ENCODE measurements at regions not wholly inside any gene's neighbourhood (a gene's known extent, or its start where the extent isn't known, plus 50 kb on each side); places are given as distances from the start of the nearest gene placed in this dataset.

DNA sequence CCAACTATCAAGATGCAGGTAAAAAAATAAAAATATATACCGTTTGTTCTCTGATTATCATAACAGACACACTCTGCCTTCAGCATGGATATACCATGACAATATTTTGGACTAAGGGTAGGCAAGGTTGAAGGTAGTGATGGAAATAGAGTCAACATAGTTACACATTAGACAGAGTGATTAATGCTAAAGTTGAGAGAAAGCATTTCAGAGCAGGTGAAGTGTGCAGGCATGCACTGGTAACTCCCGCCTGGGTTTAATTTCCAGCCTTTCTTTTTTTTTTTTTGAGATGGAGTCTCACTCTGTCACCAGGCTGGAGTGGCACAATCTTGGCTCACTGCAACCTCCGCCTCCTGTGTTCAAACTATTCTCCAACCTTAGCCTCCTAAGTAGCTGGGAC lies 458.5 kb downstream of the TLR4 start:
- DNase-seq (ENCODE audit: extremely low spot score, insufficient read length, low read depth) (no peak), FAIRE-seq (no peak)

DNA sequence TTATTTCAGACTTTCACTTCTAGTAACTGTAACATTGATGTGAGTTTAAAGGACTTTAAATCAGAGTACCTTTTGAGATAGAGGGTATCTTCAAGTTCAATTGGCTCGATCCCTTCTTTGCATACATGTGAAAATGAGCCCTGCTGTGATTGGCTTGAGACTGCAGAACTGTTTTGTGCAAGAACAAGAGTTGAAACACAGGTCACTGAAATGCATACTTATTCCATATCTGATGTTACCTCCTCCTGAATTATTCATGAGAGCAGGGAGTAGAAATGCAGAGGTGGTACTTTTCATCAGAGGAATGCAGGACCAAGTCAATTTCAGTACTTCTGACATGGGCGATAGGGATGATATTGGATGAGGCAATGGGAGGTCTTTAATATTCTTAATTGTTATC lies 459.5 kb downstream of the TLR4 start:
- FAIRE-seq: no peak
- no peak for DNase-seq (ENCODE audit: extremely low spot score, insufficient read length, low read depth)

DNA sequence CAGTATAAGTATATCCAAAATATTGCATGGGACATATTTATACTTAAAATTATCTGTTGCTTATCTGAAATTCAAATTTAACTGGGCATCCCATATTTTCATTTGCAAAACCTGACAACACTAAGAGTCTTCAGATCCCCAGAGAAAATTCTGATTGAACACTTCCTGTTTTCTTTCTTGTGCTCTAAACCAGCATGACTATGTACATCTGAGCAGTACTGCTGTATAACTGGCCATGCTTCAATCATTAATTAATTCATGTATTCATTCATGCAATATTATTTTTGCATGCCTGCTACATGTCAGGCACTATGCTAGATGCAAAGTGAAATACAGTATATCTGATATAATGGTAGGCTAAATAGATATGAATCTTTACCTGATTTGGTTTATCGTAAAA lies 461.2 kb downstream of the TLR4 start:
- no peak for DNase-seq (ENCODE audit: extremely low spot score, insufficient read length, low read depth)
- FAIRE-seq: no peak

DNA sequence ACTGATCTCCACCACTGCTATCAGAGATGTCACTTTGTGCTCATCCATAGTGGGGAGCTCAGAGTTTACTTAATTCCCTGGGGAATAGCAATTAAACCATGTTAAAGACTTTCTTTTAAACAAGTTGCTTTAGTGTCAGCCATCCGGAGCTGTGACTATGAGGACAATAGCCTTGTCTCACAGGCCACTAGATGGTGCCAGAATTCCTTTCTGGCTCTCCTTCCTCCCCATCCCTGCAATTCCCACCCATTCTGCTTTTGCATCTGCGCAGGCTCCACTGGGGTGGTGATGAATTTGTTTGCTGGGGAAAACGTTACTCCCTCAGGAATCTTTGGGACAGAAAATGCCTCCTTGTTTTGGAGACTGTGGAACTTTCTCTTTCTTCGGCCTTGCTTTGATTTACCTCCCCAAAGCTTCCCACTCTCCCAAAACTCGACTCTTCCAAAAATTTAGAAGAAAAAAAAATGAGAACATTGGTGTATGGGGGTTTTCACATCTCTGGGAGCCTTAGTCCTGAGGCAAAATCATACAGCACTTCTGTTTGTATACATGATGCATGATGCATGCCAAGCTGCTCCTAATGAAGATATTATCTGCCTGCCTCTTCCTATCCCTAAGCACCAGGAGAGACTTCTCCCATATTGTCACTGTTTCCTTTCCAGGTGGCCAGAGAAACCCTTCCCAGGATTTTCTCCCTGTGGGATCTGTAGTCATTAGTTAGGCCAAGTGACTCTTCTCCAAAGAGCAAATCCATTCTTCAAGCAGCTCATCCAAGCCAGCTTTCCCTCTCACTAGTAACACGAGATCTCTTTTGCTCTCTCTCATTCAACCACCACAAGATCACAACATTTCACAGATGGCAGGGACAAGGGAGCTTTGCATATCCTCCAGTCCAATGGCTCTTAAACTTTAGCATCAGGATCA lies 466.1 kb downstream of the TLR4 start:
- FAIRE-seq (peak; percentile 73), DNase-seq (ENCODE audit: extremely low spot score, insufficient read length, low read depth) (no peak)

DNA sequence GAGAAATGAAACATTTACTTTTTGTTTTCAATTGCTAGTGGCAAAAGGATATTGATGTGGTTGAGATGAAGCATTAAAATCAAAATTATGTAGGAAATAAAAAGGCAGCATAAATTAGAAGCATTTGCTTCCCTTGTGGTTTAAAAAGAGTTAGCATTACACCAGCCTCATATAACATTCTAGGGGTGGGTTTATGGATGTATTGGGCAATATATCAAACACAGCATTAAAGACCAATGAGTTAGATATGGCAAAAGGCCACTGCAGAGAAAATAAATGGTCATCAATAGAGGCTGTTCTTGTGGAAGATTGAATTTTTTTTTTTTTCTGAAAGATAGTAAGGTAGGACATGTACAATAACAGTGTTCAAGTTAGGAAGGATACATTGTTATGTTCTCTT lies 473.0 kb downstream of the TLR4 start:
- FAIRE-seq (no peak), DNase-seq (ENCODE audit: extremely low spot score, insufficient read length, low read depth) (no peak)

DNA sequence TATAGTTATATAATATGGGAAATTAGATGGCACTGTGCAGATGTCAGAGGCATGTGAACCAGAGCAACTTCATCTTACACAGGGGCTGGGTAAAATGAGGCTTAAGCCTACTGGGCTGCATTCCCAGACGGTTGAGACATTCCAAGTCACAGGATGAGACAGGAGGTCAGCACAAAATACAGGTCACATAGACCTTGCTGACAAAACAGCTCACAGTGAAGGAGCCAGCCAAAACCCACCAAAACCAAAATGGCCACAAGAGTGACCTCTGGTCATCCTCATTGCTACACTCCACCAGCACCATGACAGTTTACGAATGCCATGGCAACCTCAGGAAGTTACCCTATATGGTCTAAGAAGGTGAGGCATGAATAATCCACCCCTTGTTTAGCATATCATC lies 479.4 kb downstream of the TLR4 start:
- DNase-seq (ENCODE audit: extremely low spot score, insufficient read length, low read depth): no peak
- FAIRE-seq: no peak

DNA sequence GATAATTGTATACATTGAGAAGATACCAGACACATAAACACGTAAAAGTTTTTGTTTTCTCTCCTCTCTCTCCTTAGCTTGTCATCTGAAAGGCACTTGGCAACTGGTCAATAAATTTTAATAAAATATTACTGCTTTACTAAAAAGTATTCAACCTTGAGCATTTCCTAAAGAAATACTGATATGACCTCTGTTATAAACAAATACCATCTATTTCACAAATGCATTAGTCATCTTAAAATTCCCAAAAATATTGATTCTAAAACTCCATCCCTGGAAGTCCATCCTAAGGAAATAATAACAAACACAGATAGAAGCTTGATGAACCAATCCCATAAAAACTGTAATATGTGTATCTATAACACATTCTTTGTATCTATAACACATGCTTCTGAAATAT lies 483.2 kb downstream of the TLR4 start:
- FAIRE-seq (no peak), DNase-seq (ENCODE audit: extremely low spot score, insufficient read length, low read depth) (no peak)

DNA sequence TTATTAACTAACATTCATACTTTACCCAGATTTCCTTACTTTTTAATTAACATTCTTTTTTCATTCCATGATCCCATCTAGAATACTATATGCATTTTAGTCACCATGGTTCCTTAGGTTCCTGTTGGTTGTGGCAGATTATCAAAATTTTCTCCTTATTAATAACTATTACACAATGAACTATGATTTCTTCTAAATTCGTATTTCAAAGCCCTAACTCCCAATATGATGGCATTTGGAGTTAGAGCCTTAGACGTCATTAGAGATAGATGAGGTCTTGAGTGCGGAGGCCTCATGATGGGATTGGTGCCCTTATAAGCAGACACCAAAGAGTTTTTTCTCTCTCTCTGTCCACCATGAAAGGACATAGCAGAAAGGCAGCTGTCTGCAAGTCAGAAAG lies 485.4 kb downstream of the TLR4 start:
- DNase-seq (ENCODE audit: extremely low spot score, insufficient read length, low read depth) (no peak), FAIRE-seq (no peak)

DNA sequence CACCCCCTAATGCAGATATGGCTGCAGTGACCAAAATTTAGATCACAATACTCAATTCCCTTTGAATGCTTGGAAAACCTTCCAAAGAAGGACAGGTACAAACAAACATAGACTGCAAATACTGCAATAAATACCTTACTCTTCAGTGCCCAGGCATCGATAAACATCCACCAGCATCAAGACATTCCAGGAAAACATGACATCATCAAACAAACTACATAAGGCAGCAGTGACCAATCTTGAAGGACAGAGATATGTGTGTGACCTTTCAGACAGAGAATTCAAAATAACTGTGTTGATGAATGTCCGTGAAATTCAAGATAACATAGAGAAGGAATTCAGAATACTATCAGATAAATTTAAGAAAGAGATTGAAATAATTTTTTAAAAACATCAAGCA lies 488.6 kb downstream of the TLR4 start:
- FAIRE-seq (no peak), DNase-seq (ENCODE audit: extremely low spot score, insufficient read length, low read depth) (no peak)

DNA sequence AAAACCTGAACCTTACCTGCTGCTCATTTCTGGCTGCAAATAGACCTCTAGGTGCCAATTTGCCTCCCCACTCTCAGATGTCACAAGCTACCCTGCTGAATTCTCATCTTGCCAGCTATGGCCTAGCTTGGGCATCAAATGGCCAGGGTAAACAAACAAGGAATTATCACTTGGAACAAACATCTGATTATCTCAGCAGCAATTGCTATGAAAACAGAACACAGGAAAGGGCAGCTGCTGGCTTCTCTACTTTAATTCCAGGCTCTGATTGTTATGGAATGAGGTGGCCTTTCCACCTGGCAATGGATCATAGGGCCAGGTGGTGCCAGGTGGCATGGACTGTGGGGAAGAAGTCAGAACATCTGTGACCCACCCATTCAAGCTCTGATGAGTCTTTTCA lies 505.1 kb downstream of the TLR4 start:
- FAIRE-seq (no peak), DNase-seq (ENCODE audit: extremely low spot score, insufficient read length, low read depth) (no peak)

DNA sequence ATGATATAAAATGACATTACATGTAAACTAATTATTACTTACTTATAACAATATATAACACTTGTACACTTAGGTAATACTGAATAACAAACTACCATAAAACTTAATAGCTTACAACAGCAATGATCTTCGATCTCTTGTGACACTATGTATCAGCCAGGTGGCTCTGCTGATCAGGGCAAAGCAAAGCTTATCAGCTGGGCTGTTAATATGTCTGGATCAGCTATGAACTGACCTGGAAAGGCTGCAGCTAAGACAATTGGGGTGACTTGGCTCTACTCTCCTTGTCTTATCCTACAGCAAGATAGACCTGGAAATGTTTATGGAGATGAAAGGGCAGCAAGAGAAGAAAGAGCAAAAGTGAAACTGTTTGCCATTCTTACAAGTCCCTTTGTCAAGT lies 511.3 kb downstream of the TLR4 start:
- FAIRE-seq (no peak), DNase-seq (ENCODE audit: extremely low spot score, insufficient read length, low read depth) (no peak)

DNA sequence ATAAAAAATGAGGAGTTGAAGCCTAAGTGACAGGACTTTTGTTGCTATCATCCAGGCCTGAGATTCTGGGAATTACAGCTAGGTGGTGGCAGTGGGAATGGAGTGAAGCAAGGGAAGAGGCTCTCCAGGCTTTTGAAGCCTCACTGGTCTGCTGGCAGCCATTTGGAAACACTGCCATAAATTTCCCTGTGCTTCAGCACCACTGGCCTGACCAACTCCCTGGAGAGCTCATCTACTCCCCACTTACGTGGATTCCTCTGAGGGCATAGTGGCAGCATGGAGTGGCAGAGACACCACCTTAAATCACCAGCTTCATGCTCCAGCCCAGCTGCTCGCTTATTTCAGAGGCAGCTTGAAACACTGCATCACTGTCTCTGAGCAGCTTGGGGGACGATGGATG lies 518.2 kb downstream of the TLR4 start:
- FAIRE-seq: no peak

DNA sequence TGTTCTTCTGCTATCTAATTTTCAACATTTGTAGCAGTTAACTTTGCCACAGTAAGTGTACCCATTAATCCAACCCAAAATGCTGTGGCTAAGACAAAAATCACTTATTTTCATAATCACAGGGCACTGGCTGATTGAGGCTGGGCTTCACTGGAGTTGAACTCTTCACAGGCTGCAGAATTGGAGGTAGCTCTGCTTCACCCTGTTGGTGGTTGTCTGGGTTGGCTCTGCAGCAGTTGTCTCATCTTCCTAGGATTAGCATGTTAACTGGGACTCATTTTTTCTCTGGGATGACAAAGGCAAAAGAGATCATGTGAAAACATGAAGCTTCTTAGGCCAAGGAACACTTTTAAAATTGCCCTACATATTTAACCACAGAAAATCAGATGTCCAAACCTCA lies 518.9 kb downstream of the TLR4 start:
- DNase-seq (ENCODE audit: extremely low spot score, insufficient read length, low read depth) (no peak), FAIRE-seq (no peak)

More for the DNA sequence above, 518.2 kb downstream of the TLR4 start:
- DNase-seq (ENCODE audit: extremely low spot score, insufficient read length, low read depth): no peak

DNA sequence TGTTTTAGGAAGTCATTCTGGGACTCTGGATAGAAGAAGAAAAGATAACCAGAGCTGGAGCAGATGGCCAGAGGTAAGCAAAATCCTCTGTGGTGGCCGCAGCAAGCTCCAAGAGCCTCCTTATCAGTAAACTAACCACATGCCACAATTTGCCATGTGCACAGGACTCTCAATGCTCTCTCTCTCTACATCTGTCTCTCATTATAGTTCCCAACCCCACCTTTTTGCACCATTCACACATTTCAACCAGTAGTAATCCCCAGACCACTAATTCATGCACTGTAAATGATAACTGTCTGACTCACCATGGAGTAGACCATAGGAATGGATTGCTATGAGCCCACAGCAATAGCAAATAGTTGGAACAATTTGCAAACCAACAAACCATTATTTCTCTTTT lies 526.1 kb downstream of the TLR4 start:
- FAIRE-seq (no peak), DNase-seq (ENCODE audit: extremely low spot score, insufficient read length, low read depth) (no peak)

DNA sequence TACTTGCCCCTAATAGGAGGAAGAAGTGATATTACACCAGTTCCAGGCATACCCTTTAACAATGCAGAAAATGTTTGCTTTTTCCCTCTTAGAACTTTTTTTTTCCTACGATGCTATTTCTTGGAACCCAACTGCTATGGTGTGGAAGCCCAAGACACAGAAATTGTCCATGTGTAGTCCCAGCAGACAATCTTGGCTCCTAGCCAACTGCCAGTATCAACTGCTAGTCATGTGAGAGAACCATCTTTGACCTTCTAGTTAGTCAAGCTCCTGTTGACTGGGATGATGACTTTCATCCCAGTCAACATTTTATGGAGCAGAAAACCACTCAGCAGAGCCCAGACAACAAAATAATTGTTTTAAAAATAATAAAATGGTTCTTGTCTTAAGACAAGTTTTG lies 532.4 kb downstream of the TLR4 start:
- DNase-seq (ENCODE audit: extremely low spot score, insufficient read length, low read depth): no peak
- no peak for FAIRE-seq

DNA sequence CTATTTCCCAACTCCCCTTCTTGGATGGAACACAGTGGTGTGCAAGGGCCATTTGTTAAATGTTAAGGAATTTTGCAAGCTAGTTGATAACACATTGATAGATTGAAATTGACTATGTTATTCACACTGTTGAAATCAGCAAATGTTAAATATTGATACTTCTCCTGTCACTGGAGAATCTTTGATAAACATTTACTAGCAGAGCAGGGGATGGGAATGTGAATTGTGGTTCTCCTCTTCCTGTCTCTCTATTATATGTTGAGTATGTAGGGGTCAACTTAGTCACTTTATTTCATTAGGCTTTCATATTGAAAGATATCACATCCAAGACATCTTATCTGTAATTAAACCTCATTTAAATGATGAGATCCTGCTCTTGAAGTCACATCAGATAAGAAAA lies 533.9 kb downstream of the TLR4 start:
- DNase-seq (ENCODE audit: extremely low spot score, insufficient read length, low read depth) (no peak), FAIRE-seq (no peak)

DNA sequence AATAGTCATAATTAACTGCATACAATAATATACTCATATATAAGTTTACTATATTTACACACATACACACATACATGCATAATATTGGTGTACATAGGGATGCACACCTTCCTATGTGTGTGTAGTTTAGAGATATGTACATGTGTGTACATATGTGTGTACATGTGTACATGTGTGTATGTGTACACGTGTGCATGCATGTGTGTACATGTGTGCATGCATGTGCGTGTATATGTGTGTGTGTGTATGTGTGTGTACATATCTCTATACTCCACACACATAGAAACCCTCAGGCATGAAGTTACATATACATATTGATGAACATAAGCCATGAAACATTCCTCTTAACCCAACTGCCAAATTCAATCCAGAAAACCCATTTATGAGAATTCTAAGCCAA lies 547.8 kb downstream of the TLR4 start:
- no peak for FAIRE-seq

DNA sequence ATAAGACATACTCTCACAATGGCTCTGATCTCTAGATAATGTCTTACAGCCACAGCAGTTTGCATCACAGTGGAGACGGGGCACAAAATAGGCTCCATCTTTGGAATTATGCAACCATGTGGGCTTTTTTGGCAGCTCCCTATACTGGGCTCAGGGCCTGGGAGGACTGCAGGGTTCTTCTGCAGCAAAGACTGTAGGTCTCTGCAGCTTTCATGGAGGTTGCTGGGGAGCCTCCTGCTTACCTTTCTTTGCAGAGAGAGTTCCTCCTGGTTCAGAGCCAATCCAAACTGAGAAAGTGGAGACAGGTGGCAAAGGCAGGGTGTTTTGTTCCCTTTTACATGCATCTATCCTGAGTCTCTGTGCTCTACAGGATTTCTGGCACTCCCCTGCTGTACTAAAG lies 558.0 kb downstream of the TLR4 start:
- FAIRE-seq (no peak), DNase-seq (ENCODE audit: extremely low spot score, insufficient read length, low read depth) (no peak)

More for the DNA sequence above, 547.8 kb downstream of the TLR4 start:
- no peak for DNase-seq (ENCODE audit: extremely low spot score, insufficient read length, low read depth)

DNA sequence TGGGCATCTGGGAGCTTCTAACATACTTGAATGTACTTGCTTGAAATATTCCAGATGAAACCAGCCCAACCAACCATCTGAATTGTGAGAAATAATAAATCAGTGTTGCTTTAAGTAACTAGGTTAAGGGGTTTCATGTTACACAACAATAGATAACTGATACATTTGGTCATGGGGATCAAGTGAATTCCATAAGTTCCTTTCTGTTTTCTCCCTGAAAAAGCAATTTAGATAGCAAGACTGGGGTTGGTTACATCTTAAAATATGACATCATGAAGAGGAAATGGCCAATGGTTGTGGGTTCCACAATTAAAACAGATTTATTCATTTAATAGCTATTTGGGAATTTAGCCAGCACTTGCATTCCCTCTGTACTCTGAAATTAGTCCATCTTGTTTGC lies 559.7 kb downstream of the TLR4 start:
- no peak for DNase-seq (ENCODE audit: extremely low spot score, insufficient read length, low read depth)
- no peak for FAIRE-seq

DNA sequence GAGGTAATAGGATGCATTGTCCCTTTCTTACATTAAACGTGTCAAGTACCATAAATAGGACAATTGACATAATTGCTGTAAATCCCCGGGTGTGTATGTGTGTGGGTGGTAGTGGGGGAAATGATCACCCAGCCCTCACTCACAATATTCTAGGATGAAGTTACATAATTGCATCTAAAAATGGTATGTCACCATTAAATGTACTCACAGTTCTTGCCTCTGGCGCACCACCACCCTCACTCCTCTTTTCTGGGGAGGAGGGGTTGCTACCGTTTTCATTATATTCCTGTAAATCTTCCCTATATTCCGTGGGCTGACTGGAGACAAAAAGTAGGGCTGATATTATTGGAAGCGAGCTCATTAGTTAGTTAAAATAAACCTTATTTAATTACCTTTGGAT lies 563.8 kb downstream of the TLR4 start:
- DNase-seq (ENCODE audit: extremely low spot score, insufficient read length, low read depth) (no peak), FAIRE-seq (no peak)

DNA sequence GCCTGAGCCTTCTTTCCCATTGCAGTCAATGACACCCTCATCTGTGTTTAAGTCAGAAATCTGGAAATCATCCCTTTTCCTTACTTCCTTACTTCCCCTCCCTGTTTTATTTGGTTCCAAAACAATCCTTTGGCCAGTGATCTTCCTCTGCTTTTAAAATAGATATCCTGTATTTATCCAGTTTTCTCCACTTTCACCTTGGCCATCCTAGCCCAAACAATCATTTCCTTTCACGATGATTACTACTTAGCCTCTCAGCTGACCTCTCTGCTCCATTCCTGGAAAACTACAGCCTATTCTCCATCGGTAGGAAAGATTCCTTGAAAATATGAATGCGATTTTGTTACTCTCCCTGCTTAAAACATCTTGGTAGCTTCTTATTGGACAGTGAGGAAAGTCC lies 565.4 kb downstream of the TLR4 start:
- DNase-seq (ENCODE audit: extremely low spot score, insufficient read length, low read depth) (no peak), FAIRE-seq (no peak)

DNA sequence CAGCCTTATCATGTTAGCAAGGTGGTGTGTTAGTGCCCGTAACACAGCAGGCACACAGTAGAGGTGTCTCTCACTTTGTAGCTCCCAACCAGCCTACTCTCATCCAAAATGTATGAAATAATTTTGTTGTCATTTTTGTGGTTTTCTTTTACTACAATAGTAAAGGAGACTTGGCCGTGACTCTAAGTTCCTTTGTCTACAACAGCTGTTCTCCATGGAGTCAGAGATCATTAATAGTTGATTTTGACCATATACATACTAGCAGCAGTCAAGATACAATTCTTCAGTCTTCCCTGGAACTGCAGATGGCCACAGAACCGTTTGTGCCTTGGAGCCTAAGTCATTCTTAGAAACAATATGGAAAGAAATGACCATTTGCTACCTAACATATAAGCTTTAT lies 567.1 kb downstream of the TLR4 start:
- DNase-seq (ENCODE audit: extremely low spot score, insufficient read length, low read depth) (no peak), FAIRE-seq (no peak)
